ENCODE measurements at regions not wholly inside any gene's neighbourhood (a gene's known extent, or its start where the extent isn't known, plus 50 kb on each side); places are given as distances from the start of the nearest gene placed in this dataset.

GRCh38 chr1:185551008-185551407 lies 183.2 kb upstream of the HMCN1 start:
- Histone ChIP-seq H3K4me3 (replicated peaks in 1 of 3; ENCODE audit: insufficient read depth in 1 of 3, low read depth in 1 of 3, low read length in 3 of 3) (no peak overlapping the region), H3K36me3 (ENCODE audit: control insufficient read depth in 2 of 2, extremely low read depth in 1 of 2, insufficient read depth in 2 of 2, low read length in 2 of 2) (no peaks in the 10 kb centered on the region), H3K9me3 (replicated peaks; ENCODE audit: control insufficient read depth, insufficient read depth, low read length) (no peaks in the 10 kb centered on the region), H3K9ac (replicated peaks; ENCODE audit: extremely low read depth, insufficient read depth, low read length) (no peak overlapping the region), H4K20me1 (replicated peaks; ENCODE audit: control insufficient read depth, extremely low read depth, insufficient read depth, low read length) (no peaks in the 10 kb centered on the region), H3K4me1 (ENCODE audit: control insufficient read depth, extremely low read depth, insufficient read depth, low read length) (no peaks in the 10 kb centered on the region), H3K4me2 (ENCODE audit: insufficient read depth, low read length) (no peak overlapping the region), H3K79me2 (ENCODE audit: control insufficient read depth, insufficient read depth, low read length) (no peaks in the 10 kb centered on the region), H2AFZ (ENCODE audit: low read depth, low read length) (no peak overlapping the region), H3K27me3 (ENCODE audit: control insufficient read depth in 2 of 2, insufficient read depth in 2 of 2, low read length in 2 of 2) (no peaks in the 10 kb centered on the region), H3K27ac (ENCODE audit: insufficient read depth, low read depth, low read length) (no peak overlapping the region), H3K9me1 (replicated peaks; ENCODE audit: control insufficient read depth, extremely low read depth, insufficient read depth, low read length) (no peaks in the 10 kb centered on the region)
- FAIRE-seq (no peak), DNase-seq (ENCODE audit: low read depth, low spot score) (no peak)
- BruUV-seq (replicated peaks) = no TSS peak
- TF ChIP-seq MYC (IDR thresholded peaks at IDR 0.05; ENCODE audit: low read depth, low read length) (no peak), JUN (IDR thresholded peaks at IDR 0.05; ENCODE audit: borderline replicate concordance, insufficient read depth, insufficient read length, low read depth) (no peak), GATA2 (IDR thresholded peaks at IDR 0.05; ENCODE audit: insufficient read depth, insufficient read length, low read depth, low read length) (no peak), POLR2A (IDR thresholded peaks at IDR 0.05; ENCODE audit: low read depth, low read length) (no peak), POLR2AphosphoS5 (IDR thresholded peaks at IDR 0.05; ENCODE audit: insufficient read depth, low read depth, low read length) (no peak), FOS (IDR thresholded peaks at IDR 0.05; ENCODE audit: borderline replicate concordance, insufficient read depth, low read length) (no peak), CTCF (IDR thresholded peaks at IDR 0.05; ENCODE audit: extremely low read depth in 1 of 2, insufficient read depth in 1 of 2, low read depth in 1 of 2, low read length in 2 of 2) (no peak), MAX (IDR thresholded peaks at IDR 0.05; ENCODE audit: insufficient read depth, insufficient read length) (no peak), EZH2 (IDR thresholded peaks at IDR 0.05; ENCODE audit: borderline replicate concordance, low read depth, low read length, severe bottlenecking) (no peak)
- dilution Hi-C loops (cut with MboI; ENCODE audit: extremely low pct_ligation_motif_present, low sequenced_read_pairs) (no loop called here), intact Hi-C loops (cut with micrococcal nuclease) (no loop called here)
- CTCF ChIA-PET = no interaction called here
- POLR2A ChIA-PET = no interaction called here

All from endothelial cell of umbilical vein (primary cell).